IPS-NIHi11 (cell line): ENCODE measurements at regions not wholly inside any gene's neighbourhood (a gene's known extent, or its start where the extent isn't known, plus 50 kb on each side); places are given as distances from the start of the nearest gene placed in this dataset.

ENCODE experiments used
- DNase-seq: peaks from one replicate; pipeline ENCODE4 v3.0.0; 2012; ENCODE audit warnings: mixed read lengths, low spot score

DNA sequence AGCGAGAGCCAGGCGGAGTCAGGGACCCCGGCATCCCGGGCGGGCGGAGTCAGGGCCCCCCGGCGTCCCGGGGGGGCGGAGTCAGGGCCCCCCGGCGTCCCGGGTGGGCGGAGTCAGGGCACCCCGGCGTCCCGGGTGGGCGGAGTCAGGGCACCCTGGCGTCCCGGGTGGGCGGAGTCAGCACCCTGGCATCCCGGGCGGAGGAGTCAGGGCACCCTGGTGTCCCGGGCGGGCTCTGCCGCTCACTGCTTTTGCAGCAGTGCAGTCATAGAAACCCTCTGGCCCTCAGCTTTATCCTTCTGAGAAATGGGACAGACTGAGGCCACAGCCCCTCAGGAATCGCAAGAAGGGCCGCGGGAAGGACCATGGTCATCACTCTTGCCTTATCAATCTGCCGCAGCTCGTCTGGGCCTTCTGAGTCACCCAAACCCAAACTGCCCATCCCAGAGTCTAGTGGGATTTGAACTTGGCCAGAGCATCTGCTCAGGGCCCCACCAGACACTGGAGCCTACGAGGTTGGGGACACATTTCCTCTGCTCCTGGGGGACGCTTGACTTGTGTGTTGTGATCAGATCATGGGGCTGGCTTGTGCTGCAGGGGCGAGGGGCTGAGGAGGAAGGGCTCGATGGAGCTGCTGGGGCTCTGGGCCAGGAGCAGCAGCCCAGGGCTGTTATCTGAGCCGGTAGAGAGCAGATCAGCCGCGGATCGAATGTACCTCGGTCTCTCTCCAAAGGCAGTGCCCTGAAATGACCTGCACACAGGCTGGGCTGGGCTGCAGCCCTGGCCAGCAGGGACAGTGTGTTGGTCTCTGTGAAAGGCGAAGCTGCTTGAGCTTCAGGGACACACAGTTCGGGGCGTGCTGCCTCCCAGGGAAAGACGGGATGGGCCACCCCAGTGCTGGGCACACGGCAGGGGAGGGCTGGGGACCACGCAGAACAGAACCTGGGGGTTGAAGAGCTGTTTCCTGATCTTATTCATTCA, 290.1 kb upstream of the HDAC4 start:
- DNase-seq = no peak

DNA sequence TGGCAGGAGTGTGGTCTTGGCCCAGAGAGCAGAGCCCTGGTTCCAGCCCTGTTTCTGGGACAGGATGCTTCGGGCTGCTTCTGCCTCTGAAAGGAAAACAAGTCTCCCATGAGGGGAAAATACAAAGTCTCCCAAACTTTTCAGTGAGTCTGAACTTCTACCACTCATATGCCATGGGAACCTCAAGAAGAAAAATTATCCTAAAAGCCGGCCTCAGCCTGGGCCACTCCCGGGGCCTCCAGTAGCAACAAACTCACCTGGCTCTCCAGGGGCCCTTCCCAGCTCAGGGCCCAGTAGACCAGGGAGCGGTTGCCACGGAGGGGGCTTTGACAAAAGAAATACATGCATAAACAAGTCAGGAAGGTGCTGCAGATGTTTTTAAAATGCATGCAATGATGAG, 289.2 kb upstream of the HDAC4 start:
- no peak for DNase-seq

DNA sequence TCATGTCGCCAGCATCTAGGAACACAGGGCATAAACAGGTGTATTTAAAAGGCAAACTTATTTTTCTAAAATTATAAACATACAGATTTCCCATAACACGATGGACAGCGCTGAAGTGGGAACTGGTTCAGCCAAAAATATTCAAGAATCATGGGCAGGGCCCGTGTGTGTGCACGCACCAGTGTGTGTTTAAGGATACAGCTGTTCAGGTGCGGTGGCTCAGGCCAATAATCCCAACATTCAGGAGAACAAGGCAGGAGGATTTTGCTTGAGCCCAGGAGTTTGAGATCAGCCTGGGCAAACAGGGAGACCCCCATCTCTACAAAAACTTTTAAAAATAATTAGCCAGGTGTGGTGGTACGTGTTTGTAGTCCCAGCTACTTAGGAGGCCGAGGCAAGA, 288.6 kb upstream of the HDAC4 start:
- no peak for DNase-seq

DNA sequence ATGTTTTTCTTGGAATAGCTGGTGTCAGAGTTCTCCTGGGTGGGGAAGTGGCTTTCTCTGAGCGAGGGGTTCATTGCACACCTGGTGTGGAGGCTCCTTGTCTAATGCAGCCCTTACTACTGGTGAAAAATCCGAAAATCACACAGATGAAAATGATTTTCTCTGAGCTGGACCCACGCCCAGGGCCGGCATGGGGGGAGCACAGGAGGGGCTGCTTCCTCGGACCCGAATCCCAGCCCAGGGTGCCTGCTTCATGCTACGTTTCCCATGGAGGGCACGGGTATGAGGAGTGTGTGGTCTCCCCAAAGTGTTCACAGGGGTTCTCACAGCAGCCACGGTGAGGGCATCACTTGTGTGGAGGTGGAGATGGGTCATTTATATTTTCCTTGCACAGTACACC, 288.0 kb upstream of the HDAC4 start:
- no peak for DNase-seq

DNA sequence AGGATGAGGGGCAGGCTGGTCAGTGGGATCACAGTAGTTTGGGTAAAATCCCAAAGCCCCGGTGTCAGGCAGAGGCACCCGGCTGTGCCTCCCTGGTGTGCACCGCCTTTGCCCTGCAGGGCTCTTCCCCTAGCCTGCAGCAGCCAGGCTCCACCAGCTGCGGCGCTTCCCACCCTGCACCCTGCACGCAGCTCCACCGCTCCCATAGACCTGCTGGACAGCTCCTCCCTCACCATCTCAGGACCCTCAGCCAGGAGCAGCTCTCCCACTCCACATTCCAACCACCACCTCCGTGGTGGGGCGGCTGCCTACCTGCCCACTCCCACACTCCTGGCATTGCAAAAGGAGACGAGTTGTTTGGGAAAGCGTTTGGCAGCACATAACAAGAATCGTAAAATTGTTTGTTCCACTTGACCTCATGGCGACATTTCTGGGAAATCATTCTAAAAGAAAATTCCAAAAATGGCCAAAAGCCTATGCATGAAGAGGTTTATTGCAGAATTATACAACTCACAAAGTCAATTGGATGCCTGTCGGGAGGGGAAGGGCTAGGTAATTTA, 287.4 kb upstream of the HDAC4 start:
- peak; percentile 53 for DNase-seq

DNA sequence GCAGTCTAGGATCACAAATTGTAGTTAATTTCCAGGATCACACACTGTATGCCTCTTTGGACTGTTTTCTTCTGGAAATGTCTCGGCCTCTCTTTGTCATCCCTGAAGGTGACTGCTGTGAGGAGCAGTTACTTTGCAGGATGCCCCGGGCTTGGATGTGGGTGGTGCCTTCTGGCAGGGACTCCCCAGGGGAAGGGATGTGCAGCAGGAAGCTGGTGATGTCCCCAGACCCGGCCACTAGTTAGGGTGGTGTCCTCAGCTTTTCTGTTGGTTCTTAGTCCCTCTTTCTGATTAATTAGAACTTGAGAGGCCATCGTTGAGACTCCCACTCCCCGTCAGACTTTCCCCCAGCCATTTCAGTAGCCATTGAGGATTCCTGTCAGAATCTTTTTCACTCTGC, 286.6 kb upstream of the HDAC4 start:
- no peak for DNase-seq

DNA sequence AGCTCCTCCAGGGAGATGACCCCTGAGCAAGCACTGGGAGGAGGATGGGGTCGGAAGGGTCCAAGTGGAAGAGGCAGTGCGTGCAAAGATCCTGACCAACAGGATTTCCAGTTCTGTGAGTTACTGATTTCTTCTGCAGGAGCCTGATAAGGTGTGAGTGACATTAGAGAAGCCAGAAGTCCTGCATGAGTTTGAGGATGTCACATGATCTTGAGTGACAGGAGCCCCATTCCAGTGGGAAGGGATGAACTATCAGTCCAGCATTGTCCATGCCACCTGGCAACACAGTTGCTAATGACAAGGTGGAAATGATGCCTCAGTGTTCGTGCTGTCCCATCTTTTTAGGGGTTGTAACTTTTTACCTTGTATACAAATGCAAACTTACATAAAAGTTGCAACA, 285.1 kb upstream of the HDAC4 start:
- no peak for DNase-seq

DNA sequence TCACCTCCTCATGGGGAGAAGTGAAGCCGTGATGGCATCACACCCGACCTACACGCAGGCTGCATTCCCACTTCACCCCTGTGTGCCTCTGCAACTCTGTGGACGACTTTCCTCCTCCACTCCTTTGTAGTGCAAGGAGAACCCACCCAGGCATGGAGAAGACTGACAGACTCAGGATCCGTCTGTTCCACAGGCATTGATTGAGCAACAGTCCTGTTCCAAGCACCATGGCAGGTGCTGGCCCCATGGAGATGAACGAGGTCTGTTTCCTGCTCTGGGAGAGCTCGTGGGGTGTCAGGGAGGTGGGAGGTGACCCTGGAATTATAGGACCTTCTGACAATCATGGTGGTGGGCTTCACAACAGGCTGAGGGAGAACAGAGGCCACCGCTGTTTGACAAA, 284.7 kb upstream of the HDAC4 start:
- DNase-seq = no peak

DNA sequence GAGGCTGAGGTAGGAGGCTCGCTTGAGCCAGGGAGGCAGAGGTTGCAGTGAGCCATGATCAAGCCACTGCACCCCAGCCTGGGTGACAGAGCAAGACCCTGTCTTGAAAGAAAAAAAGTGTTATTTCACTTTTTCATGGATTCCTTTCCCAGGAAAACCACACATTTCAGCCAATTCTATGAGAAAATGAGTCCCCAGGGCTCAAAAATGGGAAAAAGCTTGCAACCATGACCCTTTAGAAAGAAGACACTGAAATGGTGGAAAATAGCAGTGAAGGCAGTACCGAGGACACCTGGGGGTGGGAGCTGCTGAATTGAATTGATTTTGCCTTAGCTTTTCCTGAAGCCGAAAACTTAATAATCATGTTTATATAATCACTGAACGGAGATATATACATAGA, 284.2 kb upstream of the HDAC4 start:
- no peak for DNase-seq

DNA sequence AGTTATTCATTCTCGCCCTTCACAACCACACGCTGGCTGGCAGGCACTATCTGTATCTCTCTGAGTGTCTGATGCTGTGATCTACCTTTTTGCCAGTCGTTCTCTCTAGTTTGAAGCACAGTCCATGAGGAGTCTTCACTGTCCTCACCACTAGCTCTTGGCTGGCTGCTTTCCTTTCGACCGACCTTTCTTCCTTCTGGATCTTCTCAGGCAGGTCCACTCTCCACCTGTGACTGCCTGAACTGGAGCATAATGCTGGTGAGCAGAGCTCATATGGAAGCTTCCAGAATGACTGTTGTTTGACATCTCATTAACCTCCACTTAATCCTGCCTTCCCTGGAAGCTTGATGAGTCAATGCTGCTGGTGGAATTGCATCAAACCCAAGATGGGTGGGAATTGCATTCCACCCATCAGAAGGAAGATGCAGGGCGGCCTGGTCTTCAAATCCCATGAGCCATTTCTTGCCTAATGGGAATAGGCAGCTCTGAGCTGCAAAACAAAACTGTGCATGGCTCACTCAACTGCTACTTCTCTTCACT, 283.5 kb upstream of the HDAC4 start:
- no peak for DNase-seq

DNA sequence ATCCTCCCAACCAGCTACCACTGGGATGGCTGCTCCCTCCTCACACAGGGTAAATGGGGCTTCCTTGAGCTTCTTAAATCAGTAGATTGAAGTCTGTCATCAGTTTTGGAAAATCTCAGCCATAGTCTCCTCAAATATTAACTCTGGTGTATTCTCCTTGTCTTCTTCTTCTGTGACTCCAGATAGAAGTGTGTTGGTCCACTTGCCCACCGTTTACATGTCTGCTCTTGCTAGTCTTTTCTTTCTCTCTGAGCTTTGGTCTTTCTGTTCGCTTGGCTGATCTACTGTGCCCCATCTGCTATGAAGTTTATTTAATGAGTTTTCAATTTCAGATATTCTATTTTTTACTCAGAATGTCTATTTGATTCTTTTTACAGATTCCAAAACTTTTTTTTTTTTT, 281.7 kb upstream of the HDAC4 start:
- no peak for DNase-seq

DNA sequence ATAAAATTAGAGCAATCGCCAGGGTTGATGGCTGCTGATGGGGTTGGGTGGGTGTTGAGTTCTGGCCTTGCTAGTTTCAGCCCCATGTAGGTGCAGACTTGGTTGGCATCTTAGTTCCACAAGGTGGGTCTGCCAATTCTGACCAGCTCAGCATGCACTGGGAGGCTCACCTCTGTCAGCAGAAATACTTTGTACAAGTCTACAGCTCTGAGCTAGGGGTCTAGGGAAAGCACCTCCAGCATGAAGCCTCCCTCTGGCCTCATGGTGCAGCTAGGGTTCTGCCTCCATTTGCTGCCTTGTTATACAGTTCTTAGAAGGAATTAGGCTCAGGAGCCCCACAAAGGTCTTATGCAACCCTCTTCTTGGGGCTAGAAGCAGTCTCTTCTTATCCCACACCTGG, 278.9 kb upstream of the HDAC4 start:
- no peak for DNase-seq

DNA sequence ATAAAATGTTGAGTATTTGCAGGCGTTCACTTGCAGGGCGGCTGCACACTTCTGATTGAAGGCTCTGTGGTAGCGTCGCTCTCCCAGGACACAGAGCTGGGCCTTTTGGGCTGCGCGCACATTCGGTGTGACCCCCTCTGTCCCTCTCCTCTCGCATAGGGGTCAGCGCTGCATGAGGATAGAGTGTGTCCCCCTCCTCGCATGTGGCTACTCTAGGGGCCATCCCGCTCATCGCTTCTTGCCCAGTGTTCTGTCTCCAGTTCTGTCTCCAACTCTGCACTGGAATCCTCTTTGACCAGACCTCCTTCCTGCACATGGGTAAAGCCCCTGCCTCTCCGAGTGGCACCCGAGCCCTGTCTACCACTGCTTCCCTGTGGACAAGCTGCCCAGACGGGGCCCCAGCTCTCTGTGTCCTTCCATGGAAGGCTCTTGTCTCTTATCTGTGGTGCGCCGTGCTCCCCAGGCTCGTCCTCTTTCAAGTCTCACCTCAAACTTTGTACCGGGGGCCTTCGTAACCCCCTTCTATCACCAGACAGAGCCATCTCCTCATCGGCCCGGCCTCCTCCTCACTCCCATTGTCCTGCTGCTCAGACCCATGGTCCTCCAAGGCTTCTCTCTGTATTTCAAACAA, 278.0 kb upstream of the HDAC4 start:
- DNase-seq = no peak

DNA sequence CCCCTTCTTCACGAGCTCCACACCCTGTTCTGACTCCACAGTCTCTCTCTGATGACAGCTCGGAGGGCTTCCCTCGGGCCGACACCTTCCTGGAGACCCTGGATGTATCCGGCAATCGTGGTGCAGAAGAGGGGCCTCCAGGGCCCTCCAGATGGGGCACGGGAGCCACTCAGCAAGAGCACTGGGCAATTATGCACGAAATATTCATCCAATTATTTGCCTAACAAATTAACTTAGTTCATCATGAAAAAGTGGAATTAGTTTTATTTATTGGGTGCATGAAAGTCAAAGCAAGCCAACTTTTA, 277.3 kb upstream of the HDAC4 start:
- DNase-seq = no peak

DNA sequence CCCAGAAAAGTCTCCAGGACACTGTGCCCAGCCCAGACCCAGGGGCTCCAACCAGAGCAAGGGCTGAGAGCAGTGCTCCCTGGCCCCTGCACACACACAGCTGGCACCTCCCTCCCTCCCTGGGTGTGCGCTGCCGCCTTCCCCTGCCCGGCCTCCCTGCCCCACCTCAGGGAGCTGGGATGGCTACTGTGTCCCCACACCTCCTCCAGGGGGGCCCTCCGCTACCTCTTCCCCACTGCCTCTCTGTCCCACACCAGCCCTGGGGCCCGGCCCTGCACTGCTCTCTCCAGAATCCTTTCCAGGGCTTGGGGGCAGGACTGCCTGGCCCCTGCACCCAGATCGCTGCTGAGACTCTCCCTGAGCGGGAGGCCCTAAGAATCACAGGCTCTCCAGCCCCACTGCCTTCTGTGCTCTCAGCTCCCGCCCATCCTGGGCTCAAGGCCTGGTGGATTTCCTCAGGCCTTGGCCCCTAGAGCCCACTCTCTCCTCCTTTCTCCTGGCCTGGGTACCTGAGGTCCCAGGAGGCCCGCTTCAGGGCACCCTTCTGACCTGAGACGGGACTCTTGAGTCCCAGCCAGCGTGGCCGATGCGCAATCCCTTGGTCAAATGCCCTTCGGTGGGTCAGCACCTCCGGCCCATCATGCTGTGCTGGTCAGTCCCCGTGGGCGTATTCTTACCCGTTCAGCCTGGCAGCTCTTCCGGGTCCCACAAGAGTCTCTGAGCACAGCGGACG, 276.8 kb upstream of the HDAC4 start:
- no peak for DNase-seq

DNA sequence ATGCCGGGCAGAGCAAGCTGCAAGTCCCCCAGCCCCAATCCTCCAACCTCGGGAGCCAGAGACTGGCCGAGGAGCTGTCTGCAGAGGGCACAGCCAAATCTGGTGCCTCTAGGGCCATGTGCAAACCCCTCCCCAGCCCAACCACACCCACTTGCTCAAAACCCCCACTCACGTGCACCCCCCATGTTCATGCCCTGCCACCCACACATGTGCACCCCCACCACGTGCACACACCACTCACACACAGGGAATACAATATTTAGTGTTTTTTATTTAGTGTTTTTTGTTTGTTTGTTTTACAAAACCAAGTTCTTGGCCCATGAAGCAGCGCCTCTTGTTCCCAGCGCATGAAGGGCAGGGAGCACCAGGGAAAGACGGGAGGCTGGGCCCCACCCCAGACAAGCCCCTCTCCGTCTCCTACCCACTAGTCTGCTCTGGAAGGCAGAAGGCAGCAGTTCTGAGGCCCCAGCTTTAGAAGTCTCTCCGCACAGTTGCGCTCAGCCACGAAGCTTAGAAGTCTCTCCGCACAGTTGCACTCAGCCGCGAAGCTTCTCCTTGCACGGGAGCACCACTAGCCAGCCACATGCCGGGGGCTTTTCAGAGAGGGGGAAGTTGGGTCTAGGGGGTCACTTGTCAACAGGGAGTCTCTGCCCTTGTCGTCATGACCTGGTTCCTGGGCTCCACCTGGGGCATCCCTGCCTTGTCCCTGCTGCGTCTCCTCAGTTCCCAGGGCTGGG, 276.1 kb upstream of the HDAC4 start:
- DNase-seq = no peak

DNA sequence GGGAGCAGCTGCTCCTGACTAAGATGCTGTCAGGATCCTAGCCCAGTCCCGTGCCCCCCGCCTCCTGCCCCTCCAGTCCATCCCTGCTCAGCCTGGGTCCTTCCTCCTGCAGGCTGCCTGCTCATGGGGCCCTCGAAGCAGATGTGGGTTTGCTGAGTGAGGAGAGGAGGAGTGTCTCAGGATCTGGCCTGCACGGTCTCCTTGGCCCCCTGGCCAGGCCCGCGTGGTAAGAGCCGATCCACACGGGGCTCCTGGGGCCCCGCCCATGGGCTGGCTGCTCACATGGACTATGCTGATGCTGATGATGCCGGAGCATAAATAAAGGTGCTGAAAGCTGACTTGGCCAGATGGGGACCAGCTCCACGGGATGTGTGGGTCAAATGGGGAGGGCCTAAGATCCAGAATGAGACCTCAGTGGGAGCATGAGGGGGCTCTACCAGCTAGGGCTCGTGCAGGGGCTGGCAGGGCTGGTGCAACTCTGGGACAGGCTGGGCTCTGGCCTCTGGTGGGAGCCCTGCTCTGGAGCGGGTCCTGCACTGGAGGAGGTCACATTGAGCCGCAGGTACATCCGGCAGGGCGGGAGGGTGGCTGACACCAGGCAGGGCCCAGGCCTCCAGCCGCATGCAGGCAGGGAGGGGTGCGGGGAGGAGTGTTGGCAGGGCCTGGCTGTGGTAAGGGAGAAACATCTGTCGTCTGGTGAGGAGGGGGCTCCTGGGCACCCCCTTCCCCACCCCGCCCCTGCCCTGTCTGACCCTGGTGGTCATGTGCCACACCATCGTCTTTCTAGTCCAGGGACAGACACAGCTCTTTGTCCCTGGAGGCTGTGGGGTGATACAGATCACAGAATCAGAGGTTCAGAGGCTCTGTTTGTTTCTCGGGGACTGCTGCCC, 275.3 kb upstream of the HDAC4 start:
- DNase-seq = no peak

DNA sequence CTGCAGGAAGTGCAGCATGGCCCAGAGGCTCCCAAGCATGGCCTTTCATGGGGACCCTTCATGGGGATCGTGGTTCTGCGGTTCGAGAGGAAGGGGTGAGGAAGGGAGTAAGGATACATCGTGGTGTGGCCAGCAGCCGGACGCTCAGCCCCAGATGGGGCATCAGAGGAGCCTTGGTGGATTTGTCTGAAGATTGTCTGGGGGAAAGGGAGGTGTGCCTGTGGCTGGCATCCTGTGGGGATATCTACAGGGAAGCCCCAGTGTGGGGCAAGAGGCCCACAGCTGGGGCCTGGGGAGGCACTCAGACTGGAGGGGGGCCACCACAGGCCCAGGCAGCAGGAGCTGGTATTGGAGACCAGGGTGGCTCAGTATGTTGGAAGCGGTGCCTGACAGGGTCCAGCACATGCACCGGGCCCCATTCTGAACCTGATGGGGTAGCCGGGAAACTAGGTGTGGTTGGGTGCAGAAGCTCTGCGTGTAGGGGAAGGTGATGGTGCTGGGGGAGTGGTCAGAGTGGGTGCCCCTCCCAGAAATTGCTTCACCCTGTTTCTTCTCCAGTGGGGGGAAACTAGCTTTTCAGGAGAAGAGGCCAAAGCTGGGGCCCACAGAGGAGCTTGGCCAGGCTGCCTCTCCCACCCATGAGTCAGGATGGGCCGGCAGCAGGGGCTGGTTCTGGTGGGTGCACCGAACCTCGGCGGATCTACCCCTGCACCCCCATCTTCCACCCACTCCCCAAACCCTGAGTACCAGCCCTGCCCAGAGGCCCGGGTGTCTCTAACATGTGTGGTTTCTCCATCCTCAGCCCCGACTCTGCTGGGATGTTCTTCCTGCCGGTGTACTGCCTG, 274.4 kb upstream of the HDAC4 start:
- DNase-seq = no peak

DNA sequence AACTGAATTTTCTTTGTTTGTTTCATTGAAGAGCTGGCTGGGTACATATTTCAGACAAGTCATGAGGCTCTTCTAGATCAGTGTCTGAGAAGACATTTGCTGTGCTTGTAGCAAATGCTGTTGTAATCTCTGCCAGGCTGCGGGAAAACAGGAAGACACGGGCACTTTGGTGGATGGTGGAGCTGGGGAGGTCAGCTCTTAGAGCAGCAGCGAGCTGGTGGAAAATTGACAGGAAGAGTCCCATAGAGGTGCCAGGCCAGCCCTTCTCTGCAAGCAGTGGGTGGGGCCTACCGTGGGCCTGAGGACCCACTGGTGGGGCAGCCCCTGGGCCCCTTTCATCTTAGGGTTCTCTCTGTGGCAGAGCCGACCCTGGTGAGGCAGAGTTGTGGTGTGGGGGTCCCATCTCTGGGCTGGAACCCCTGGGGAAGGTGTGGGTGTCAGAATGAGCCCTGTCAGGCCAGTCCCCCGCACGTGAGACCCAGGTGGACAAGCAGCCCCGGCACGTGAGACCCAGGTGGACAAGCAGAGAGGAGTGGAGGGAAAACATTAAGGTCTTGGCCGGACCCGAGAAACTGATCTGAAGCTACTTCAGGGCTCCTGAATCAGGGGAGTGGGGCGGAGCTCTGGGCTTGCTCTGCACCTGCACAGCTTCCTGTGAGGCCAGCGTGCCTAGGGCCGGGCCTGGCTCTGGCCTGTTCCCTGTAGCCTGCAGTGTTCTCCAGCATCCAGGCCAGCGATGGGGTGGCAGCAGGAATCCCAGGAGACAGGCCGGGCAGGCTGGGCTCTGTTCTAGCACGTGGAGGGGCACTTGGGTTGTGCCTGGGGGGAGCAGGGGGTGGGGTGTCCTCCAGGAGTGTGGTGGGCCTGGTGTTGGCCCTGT, 273.5 kb upstream of the HDAC4 start:
- no peak for DNase-seq
